ENCODE measurements at regions not wholly inside any gene's neighbourhood (a gene's known extent, or its start where the extent isn't known, plus 50 kb on each side); places are given as distances from the start of the nearest gene placed in this dataset.

- TF ChIP-seq, protein P1, sequence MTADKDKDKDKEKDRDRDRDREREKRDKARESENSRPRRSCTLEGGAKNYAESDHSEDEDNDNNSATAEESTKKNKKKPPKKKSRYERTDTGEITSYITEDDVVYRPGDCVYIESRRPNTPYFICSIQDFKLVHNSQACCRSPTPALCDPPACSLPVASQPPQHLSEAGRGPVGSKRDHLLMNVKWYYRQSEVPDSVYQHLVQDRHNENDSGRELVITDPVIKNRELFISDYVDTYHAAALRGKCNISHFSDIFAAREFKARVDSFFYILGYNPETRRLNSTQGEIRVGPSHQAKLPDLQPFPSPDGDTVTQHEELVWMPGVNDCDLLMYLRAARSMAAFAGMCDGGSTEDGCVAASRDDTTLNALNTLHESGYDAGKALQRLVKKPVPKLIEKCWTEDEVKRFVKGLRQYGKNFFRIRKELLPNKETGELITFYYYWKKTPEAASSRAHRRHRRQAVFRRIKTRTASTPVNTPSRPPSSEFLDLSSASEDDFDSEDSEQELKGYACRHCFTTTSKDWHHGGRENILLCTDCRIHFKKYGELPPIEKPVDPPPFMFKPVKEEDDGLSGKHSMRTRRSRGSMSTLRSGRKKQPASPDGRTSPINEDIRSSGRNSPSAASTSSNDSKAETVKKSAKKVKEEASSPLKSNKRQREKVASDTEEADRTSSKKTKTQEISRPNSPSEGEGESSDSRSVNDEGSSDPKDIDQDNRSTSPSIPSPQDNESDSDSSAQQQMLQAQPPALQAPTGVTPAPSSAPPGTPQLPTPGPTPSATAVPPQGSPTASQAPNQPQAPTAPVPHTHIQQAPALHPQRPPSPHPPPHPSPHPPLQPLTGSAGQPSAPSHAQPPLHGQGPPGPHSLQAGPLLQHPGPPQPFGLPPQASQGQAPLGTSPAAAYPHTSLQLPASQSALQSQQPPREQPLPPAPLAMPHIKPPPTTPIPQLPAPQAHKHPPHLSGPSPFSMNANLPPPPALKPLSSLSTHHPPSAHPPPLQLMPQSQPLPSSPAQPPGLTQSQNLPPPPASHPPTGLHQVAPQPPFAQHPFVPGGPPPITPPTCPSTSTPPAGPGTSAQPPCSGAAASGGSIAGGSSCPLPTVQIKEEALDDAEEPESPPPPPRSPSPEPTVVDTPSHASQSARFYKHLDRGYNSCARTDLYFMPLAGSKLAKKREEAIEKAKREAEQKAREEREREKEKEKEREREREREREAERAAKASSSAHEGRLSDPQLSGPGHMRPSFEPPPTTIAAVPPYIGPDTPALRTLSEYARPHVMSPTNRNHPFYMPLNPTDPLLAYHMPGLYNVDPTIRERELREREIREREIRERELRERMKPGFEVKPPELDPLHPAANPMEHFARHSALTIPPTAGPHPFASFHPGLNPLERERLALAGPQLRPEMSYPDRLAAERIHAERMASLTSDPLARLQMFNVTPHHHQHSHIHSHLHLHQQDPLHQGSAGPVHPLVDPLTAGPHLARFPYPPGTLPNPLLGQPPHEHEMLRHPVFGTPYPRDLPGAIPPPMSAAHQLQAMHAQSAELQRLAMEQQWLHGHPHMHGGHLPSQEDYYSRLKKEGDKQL (CRISPR knock-in tag; IDR thresholded peaks at IDR 0.05; ENCODE audit: borderline replicate concordance), result no peak
- TF ChIP-seq ZNF41 (CRISPR knock-in tag; conservative IDR thresholded peaks at IDR 0.05), result no peak
- TF ChIP-seq MEIS2 (IDR thresholded peaks at IDR 0.05; ENCODE audit: partially characterized antibody), result no peak
- TF ChIP-seq MYC (IDR thresholded peaks at IDR 0.05; ENCODE audit: low read depth, low read length), result peak; percentile 81
- no peak for TF ChIP-seq MYC (CRISPR knock-in tag; IDR thresholded peaks at IDR 0.05; ENCODE audit: borderline replicate concordance, low read depth)
- TF ChIP-seq TAF9B (IDR thresholded peaks at IDR 0.05; ENCODE audit: partially characterized antibody), result peak; percentile 36
- no peak for TF ChIP-seq NUFIP1 (IDR thresholded peaks at IDR 0.05; ENCODE audit: partially characterized antibody)
- TF ChIP-seq DIDO1 (tag; IDR thresholded peaks at IDR 0.05; ENCODE audit: low read depth), result 0 out of 2 replicates have a peak, but pooled peaks have one; percentile 15
- no peak for TF ChIP-seq ZZZ3 (IDR thresholded peaks at IDR 0.05)
- TF ChIP-seq CAMTA2 (CRISPR knock-in tag; conservative IDR thresholded peaks at IDR 0.05), result no peak
- TF ChIP-seq ARID1B (IDR thresholded peaks at IDR 0.05), result no peak
- no peak for TF ChIP-seq RAD21 (CRISPR knock-in tag; conservative IDR thresholded peaks at IDR 0.05 in 1 of 2, IDR thresholded peaks at IDR 0.05 in 1 of 2)
- no peak for TF ChIP-seq NR2C2 (CRISPR knock-in tag; IDR thresholded peaks at IDR 0.05)
- no peak for TF ChIP-seq NR2C2 (tag; IDR thresholded peaks at IDR 0.05)
- no peak for TF ChIP-seq CSDE1 (IDR thresholded peaks at IDR 0.05)
- no peak for TF ChIP-seq U2AF2 (optimal IDR thresholded peaks at IDR 0.05; ENCODE audit: low read depth, low read length)
- TF ChIP-seq, protein P2, sequence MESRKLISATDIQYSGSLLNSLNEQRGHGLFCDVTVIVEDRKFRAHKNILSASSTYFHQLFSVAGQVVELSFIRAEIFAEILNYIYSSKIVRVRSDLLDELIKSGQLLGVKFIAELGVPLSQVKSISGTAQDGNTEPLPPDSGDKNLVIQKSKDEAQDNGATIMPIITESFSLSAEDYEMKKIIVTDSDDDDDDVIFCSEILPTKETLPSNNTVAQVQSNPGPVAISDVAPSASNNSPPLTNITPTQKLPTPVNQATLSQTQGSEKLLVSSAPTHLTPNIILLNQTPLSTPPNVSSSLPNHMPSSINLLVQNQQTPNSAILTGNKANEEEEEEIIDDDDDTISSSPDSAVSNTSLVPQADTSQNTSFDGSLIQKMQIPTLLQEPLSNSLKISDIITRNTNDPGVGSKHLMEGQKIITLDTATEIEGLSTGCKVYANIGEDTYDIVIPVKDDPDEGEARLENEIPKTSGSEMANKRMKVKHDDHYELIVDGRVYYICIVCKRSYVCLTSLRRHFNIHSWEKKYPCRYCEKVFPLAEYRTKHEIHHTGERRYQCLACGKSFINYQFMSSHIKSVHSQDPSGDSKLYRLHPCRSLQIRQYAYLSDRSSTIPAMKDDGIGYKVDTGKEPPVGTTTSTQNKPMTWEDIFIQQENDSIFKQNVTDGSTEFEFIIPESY (CRISPR knock-in tag; IDR thresholded peaks at IDR 0.05), result no peak
- peak; percentile 74; the same call in 1 of the 2 replicates for TF ChIP-seq POLR2H (tag; IDR thresholded peaks at IDR 0.05; ENCODE audit: low read depth)
- TF ChIP-seq USF2 (CRISPR knock-in tag; IDR thresholded peaks at IDR 0.05), result no peak
- TF ChIP-seq ZNF507 (tag; conservative IDR thresholded peaks at IDR 0.05), result no peak
- peak; percentile 42 for TF ChIP-seq TAF1 (IDR thresholded peaks at IDR 0.05; ENCODE audit: control insufficient read depth, extremely low read depth, insufficient read depth, low read length, severe bottlenecking)
- TF ChIP-seq ETV6 (IDR thresholded peaks at IDR 0.05; ENCODE audit: borderline replicate concordance in 1 of 2, low read depth in 2 of 2, low read length in 1 of 2), result no peak
- TF ChIP-seq ETV6 (CRISPR knock-in tag; IDR thresholded peaks at IDR 0.05; ENCODE audit: borderline replicate concordance), result no peak
Observed at GRCh38 chr1:174075245-174075692, 53.1 kb upstream of the RC3H1 start (continued).
